ENCODE measurements at regions not wholly inside any gene's neighbourhood (a gene's known extent, or its start where the extent isn't known, plus 50 kb on each side); places are given as distances from the start of the nearest gene placed in this dataset.

- no peak for TF ChIP-seq CTCF (IDR thresholded peaks at IDR 0.05)
- TF ChIP-seq EP300 (IDR thresholded peaks at IDR 0.05) = no peak
Observed at GRCh38 chr5:82673057-82673809, 395.1 kb upstream of the RPS23 start.
